HG02973 (cell line): ENCODE measurements at regions not wholly inside any gene's neighbourhood (a gene's known extent, or its start where the extent isn't known, plus 50 kb on each side); places are given as distances from the start of the nearest gene placed in this dataset.

Source experiments
- ATAC-seq: cut with Tn5 transposase; IDR thresholded peaks from one replicate; pipeline ENCODE4 v1.9.1; 2021; ENCODE audit warnings: moderate library complexity; ENCODE audit not compliant: unreplicated experiment

- no peak for ATAC-seq
Observed at GRCh38 chr17:13735861-13736260, 134.1 kb upstream of the HS3ST3A1 start.

GRCh38 chr17:13736916-13737315 is 135.2 kb upstream of the HS3ST3A1 start:
- no peak for ATAC-seq

- no peak for ATAC-seq
Observed at GRCh38 chr17:13740686-13741085, 139.0 kb upstream of the HS3ST3A1 start.

GRCh38 chr17:13741744-13742143 is 140.0 kb upstream of the HS3ST3A1 start:
- ATAC-seq: no peak

- ATAC-seq: no peak
Observed at GRCh38 chr17:13743906-13744305, 142.2 kb upstream of the HS3ST3A1 start.

GRCh38 chr17:13746404-13746803 is 144.7 kb upstream of the HS3ST3A1 start:
- no peak for ATAC-seq

DNA sequence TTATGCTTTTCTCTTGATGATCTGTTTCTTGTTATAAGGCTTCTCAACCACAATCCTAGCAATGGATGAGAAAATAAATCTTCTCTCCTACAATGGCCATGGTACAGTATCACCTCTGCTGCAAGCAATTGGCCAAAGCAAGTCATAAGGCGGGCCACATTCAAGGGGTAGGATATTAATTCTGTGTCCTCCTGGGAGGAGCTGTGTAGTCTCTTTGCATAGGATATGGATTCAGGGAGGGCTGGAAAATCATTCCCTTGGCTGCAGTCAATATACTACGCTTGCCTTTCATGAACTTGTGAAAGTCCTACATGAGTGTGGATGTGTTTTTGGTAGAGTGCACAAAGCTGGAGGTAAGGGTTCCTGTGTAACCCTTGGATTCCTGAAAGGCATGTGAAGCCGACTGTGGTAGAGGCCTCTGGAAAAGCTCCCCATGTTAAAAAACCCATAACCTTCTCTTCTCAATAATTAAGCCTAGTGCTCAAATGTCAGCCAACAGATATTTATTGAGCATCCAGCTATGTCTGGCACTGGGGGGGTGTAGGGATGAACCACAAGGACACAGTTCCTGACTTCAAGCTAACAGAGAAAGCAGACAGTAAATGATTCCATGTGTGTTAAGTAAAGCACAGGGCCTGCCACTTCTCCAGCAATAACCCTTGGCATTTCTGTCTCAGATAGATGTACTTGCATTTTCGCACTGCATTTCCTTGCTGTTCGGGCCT is 147.6 kb upstream of the HS3ST3A1 start:
- ATAC-seq: no peak

DNA sequence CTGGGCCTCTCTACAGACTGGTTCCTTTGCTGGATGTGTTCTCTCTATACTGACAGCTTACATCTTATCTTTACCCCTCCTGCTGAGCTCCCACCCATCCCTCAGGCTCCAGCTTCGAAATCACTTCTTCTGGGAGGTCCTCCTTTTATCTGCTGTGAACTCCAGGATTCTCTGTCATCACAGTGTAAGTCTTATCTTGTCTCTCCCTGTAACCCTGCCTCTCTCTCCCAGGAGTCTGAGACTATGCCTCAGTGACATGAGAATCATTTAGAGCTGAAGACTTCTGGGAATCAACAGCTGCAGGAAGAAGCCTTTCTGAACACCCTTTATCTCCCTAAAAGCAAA is 148.1 kb upstream of the HS3ST3A1 start:
- ATAC-seq: no peak

DNA sequence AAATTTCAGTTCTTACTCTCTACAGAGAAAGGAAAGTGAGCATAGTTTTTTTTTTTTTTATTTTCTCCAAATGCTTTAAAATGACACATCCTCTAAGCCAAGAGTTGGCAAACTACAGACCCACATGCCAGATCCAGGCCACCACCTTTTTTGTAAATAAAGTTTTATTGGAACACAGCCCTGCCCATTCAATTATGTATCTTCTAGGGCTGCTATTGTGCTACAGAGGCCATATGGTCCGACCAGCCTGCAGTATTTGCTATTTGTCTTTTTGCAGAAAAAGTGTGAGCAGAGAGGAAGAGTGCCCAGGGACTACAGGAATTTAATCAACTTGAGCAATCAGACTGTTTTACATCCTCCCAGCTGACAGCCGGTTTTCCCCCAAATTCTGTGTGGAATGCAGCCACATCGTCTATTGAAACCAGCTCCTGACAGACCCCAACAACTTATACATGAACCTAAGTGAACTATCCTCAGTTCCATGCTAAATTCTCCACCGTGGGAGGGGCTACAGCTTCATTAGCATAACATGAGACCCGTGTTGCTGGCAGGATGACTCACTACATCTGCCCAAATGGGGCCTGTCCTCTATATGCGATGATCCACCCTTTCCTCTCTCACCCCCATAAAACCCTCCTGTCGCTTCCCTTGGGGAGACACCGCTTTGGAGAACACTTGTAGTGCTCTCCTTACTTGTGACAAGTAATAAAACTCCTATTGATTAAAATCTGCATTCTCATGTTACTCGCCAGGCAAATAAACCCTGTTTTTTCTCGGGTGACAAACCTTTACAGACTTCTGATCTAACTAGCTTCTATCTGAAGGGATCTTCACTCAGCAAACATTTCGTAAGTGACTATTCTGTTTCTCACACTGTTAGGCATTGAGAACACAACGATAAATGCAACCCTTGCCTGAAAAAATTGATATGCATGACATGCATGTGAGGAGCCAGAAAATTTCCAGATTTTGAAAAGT is 149.4 kb upstream of the HS3ST3A1 start:
- no peak for ATAC-seq

DNA sequence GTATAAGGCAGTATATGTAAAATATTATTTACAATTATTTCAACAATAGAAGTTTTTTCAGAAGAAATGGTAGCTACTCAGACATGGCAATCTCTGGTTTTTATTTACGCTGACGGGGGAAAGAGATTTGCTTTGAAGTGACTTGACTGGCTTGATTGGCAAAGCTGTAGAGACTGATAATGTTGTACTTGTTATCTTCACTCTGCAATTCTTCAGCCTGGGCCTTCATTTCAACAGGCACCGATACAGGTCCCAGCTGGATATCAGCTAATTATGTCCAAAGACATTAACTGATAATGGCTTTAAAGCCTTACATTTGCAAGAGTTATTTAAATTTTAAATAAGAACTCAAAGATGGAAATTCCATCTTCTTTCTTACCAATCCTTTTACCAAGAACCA is 151.4 kb upstream of the HS3ST3A1 start:
- no peak for ATAC-seq

DNA sequence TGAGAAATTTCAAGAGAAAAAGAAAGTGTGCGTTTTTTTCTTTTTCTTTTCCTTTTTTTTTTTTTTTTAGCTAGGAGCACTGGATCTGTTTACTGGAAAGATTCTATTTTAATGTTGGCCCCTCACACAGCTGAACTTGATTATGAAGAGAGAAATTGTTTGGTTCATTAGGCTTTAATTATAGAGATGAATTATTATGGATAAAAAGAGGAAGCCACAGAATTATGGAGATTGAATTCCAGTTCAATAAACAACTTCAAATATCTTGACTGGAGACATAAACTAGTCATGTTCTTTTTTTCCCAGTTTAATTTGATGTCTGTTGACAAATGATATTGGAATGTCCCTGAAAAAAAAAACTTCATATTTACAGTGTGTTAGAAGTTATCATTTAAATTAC is 152.0 kb upstream of the HS3ST3A1 start:
- no peak for ATAC-seq

GRCh38 chr17:13755851-13756250 is 154.1 kb upstream of the HS3ST3A1 start:
- no peak for ATAC-seq

DNA sequence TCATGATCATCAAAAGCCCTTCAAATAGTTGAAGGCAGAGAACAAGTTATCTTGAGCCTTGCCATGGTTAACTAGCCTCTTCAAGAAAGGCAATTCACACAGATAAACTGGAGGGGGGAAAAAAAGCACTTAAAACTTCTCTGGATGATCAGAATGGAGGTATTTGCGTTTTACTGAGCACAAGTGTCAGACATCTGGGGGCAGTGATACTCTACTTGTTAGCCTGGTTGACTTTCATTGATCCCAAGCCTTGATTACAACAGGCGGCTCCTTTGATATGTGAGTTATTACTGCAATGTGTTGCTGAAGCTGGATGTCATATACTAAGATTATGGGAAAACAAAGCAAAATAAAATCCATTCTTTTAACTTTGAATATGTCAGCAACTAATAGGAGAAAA is 155.0 kb upstream of the HS3ST3A1 start:
- ATAC-seq: no peak

DNA sequence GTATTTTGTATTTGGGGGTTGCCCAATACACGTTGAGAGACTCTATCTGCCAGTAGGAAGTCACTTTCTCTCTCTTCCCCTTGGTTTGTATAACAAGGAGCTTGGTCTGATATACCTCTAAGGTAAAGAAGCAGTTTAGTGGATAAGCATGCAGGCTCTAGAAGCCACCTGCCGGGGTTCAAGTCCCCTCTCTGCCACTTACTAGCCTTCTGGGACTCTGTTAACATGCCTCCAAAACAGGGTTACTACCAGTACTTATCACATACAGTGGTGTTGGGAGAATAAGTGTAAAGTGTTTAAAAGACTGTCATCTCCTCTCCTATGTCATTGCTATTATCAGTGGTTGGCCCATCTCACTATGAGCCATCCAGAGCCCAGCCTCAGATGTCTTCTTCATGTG is 156.1 kb upstream of the HS3ST3A1 start:
- no peak for ATAC-seq

DNA sequence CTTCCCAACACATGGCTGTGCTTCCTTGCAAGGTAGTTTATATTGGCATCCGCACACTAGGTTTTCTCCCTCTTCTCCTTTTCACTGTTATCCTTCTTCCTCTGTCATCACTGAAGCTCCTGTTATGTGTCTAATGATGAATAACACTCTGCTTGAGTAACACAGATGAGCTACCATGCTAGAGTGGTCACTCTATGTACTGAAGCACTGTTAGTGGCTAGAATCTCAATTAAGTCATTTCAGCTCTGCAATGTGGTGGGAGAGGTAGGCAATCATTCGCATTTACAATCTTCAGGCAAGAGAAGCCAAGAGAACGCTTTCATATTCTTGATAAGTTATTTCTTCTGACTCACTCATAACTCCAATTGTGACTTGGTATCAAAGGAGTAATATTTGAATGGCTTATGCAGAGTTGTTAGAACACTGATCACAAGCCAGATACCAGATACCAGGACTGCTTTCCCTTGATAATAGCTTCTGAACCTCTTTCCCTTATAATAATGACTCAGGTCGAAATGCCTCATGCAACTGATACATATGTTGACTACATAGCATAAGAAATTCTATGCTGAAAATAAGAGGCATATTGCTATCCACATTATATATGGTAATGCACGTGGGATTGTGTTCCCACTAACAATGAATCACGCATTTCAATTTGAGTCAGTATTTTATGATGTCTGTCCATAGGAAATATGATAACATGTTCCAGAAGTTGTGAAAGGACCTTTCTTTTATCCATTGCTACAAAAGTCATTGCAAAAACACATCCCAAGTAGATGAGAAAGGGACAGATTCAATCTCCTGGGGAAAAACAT is 158.0 kb upstream of the HS3ST3A1 start:
- ATAC-seq: no peak

- ATAC-seq: no peak
Observed at GRCh38 chr17:13761038-13761603, 159.4 kb upstream of the HS3ST3A1 start.

GRCh38 chr17:13765701-13766100 is 164.0 kb upstream of the HS3ST3A1 start:
- ATAC-seq: no peak

GRCh38 chr17:13770702-13771101 is 169.0 kb upstream of the HS3ST3A1 start:
- ATAC-seq: no peak

DNA sequence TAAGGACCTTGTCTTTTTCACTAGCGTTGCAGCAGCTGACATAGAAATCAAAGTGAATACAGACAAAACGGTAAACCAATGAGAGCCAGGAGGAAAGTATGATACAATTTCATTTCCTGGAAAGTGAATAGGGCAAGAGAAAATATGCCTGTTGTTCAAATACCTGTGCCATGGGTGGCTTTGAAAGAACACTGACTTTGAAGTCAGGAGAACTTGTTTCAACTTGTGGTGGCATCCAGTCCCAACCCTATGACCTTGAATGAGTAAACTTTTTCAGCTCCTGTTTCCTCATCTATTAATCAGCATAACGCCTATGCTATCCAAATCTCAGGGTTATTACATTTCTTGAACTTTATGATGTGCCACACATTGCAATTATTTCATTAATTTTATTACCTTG is 173.7 kb upstream of the HS3ST3A1 start:
- ATAC-seq: no peak

DNA sequence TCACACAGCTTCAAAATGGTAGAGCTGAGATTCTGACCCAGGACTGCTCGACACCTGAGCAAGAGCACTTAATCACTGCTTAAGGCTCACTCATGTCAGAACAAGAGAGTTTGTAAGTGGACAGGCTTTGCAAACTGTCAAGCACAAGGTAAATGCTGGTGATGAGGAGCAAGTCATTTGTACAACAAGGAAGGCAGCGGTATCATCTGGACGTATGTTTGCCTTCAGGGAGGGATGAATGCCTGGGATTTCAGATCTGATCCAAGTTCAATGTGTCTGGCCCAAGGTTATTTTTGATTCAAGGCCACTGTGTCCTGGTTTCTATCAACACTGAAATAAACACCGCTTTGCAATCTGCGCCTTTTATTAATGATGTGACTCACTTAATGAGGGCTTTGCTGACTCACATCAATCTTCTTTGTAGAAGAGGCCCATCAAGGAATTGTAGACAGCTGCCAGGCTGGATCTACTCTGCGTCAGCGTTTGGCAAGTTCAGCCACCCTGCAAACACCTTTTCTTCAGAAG is 174.4 kb upstream of the HS3ST3A1 start:
- ATAC-seq: no peak

DNA sequence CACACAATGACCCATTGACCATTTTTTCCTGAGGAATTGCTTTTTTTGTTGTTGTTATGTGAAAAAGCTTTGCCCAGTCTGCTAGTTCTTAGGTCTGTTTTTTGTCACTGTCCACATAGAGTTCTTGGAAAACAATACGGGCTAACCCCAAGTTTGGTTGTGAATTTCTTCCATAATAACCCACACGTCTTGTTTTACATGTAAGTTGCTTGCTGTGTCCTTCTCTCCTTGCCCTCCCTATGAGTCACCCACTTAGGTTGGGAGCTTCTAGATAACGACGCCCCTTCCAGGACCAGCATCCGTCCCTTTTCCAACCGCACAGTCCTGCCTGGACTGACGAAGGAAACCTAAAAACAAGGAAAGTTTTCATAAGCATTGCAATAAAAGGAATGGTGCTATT is 175.3 kb upstream of the HS3ST3A1 start:
- ATAC-seq: no peak
